Prostate gland (tissue), 2 donors: ENCODE measurements at regions not wholly inside any gene's neighbourhood (a gene's known extent, or its start where the extent isn't known, plus 50 kb on each side); places are given as distances from the start of the nearest gene placed in this dataset.

Experiments used
- DNase-seq: peaks from one replicate; pipeline ENCODE4 v3.0.0-alpha.2; 2019; ENCODE audit warnings: low spot score
- H3K27ac ChIP-seq, 2 donors: fragments of 200-600 bp; sonication (generic); 2 replicates each; pipeline ENCODE4 v1.5.1; 2017 to 2019
- H3K27me3 ChIP-seq: fragments of 200-600 bp; sonication (generic); replicated peaks from 2 replicates; pipeline ENCODE4 v1.5.1; 2019; ENCODE audit not compliant: insufficient read depth
- H3K36me3 ChIP-seq, 2 donors: fragments of 200-600 bp; sonication (generic); 1 replicate in 1 of 2; 2 replicates in 1 of 2; pipeline versions ENCODE4 v1.5.1 to v1.8.1; 2017 to 2019
- H3K4me1 ChIP-seq: fragments of 200-600 bp; sonication (generic); replicated peaks from 2 replicates; pipeline ENCODE4 v1.5.1; 2019
- H3K4me3 ChIP-seq, 2 donors: fragments of 200-600 bp; sonication (generic); 2 replicates each; pipeline ENCODE4 v1.5.1; 2017 to 2019
- H3K9me3 ChIP-seq: fragments of 200-600 bp; sonication (generic); 2 replicates; pipeline ENCODE4 v1.5.1; 2017
- POLR2A ChIP-seq: fragments of 450-650 bp; IDR thresholded peaks from one replicate; pipeline ENCODE4 v1.6.1; 2016; ENCODE audit warnings: antibody characterized with exemption, mild to moderate bottlenecking
- POLR2AphosphoS5 ChIP-seq: sonication (generic); formaldehyde crosslinking; IDR thresholded peaks from one replicate; pipeline ENCODE4 v1.6.1; 2017; ENCODE audit warnings: antibody characterized with exemption
- WGBS: methylation state at CpG from one replicate; pipeline ENCODE4 v1.1.5; 2018; 5-methylcytosine and 5-hydroxymethylcytosine counted together
- intact Hi-C: fragments of 100-400 bp; cut with DNase I; formaldehyde crosslinking; loops from one replicate; pipeline ENCODE4 v1.14.2; 2022
- TF ChIP-seq, protein P1 (sequence below), 4 experiments: fragments of 200-600 bp in 2 of 4; fragments of 450-650 bp in 2 of 4; sonication (generic) in 2 of 4; IDR thresholded peaks; 1 replicate in 3 of 4; 2 replicates in 1 of 4; pipeline ENCODE4 v1.5.1; 2016 to 2019; ENCODE audit warnings: antibody characterized with exemption in 4 of 4, mild to moderate bottlenecking in 2 of 4, moderate library complexity in 2 of 4

DNA sequence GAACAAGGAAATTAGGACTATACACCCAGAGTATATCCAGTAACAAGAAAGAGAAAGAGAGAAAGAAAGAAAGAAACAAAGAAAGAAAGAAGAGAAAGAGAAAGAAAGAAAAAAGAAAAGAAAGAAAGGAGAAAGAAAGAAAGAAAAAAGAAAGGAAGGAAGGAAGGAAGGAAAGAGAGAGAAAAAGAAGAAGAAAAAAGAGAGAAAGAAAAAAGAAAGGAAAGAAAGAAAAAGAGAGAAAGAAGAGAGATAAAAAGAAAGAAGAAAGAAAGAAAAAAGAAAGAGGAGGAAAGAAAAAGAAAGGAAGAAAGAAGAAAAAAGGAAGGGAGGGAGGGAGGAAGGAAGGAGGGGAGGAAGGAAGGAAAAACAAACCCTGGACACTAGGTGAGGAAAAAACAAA is 981.8 kb downstream of the TBC1D32 start:
- no peaks in the 10 kb centered on the region for H3K4me1 ChIP-seq
- no peaks in the 10 kb centered on the region for H3K27me3 ChIP-seq
- H3K27ac ChIP-seq, result no peak overlapping the region
- no peaks in the 10 kb centered on the region for H3K9me3 ChIP-seq
- H3K4me3 ChIP-seq, result no peak overlapping the region
- intact Hi-C loops, result no loop called here
- no peaks in the 10 kb centered on the region for H3K36me3 ChIP-seq
- no peak for TF ChIP-seq POLR2A
- DNase-seq, result no peak

DNA sequence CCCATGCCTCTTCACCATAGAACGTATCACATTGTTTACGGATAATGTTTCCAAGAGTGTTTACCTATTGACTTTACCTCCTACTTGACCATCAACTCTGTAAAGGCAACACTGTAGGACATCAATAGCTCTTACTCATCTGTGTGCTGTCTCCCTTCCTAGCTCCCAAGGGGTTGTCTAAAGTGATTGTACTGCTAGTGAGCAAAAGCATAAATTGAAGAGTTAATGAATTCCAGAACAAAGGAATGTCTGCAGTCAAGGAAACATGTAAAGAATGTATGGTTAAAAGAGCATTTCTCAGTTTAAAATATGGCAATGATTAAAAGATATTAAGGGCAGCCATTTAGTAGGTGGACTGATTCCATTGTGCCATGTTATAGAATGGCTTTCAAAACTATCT is 985.4 kb downstream of the TBC1D32 start:
- WGBS, result 84% methylated on average over 2 of the region's 2 CpGs

DNA sequence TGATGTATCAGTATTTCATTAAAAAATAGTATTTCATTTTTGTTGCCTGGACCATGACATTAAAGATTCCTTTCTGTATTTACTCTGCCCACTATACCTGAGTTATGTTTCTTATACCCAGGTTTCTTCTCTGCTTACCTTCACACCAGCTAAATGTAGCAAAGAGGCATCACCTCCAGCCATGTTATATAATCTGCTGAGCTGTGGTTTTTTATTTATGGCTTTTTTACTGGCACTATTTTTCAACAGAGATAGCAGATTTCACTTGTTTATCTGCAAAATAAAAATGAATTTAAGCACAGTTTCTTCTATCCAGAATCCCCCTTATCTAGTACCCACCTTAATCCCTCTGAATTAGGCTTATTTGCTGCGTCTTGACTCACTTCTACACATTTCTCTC is 979.0 kb upstream of the MAN1A1 start:
- H3K27ac ChIP-seq, result no peak overlapping the region
- no peaks in the 10 kb centered on the region for H3K36me3 ChIP-seq
- no peaks in the 10 kb centered on the region for H3K4me1 ChIP-seq
- no peaks in the 10 kb centered on the region for H3K9me3 ChIP-seq
- TF ChIP-seq, protein P1, sequence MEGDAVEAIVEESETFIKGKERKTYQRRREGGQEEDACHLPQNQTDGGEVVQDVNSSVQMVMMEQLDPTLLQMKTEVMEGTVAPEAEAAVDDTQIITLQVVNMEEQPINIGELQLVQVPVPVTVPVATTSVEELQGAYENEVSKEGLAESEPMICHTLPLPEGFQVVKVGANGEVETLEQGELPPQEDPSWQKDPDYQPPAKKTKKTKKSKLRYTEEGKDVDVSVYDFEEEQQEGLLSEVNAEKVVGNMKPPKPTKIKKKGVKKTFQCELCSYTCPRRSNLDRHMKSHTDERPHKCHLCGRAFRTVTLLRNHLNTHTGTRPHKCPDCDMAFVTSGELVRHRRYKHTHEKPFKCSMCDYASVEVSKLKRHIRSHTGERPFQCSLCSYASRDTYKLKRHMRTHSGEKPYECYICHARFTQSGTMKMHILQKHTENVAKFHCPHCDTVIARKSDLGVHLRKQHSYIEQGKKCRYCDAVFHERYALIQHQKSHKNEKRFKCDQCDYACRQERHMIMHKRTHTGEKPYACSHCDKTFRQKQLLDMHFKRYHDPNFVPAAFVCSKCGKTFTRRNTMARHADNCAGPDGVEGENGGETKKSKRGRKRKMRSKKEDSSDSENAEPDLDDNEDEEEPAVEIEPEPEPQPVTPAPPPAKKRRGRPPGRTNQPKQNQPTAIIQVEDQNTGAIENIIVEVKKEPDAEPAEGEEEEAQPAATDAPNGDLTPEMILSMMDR (IDR thresholded peaks at IDR 0.05), result no peak
- TF ChIP-seq POLR2A, result no peak
- TF ChIP-seq POLR2AphosphoS5, result no peak
- no peaks in the 10 kb centered on the region for H3K27me3 ChIP-seq
- intact Hi-C loops, result no loop called here
- 88% methylated on average over 1 of the region's 1 CpG for WGBS
- H3K4me3 ChIP-seq, result no peak overlapping the region
- DNase-seq, result no peak

More for the DNA sequence above, 985.4 kb downstream of the TBC1D32 start:
- Histone ChIP-seq H3K4me1 (no peaks in the 10 kb centered on the region), H3K36me3 (no peaks in the 10 kb centered on the region), H3K9me3 (no peaks in the 10 kb centered on the region), H3K4me3 (no peak overlapping the region), H3K27me3 (no peaks in the 10 kb centered on the region), H3K27ac (no peak overlapping the region)
- intact Hi-C loops, result no loop called here
- no peak for DNase-seq
- TF ChIP-seq POLR2AphosphoS5, result no peak
- TF ChIP-seq POLR2A, result no peak

DNA sequence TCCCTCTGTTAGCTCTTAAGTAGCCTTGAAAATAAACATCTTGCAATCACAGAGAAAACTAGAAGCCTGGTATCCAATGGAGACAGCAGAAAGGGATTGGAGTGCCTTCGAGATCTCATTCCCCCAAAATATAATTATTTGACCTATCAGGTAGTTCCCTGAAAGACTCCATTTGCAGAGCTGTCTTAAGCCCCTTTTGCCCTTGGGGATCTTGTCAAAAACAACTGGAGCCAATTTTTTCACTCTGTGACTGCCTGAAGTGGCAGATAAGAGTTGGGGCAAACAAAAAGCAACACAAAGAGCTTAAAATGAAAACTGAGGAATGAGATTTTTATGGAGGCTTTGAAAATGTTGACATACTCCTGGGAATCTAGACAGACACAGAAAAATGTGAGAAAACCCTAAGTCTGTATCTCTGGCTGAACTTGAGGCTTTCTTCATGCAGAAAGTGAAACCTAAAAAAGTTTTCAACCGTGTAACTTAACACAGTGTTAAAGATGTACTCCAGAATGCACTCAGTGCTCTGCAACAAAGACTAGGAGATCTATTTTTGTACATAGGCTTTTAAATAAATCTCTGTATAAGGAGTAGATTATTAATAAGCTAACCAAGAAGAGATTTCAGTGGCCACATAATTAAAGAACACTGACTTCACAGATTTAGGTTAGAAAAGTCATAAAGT is 971.1 kb upstream of the MAN1A1 start:
- TF ChIP-seq POLR2AphosphoS5 (no peak), POLR2A (no peak)
- TF ChIP-seq, protein P1 (IDR thresholded peaks at IDR 0.05), result no peak
- H3K27me3 ChIP-seq, result no peaks in the 10 kb centered on the region
- no peaks in the 10 kb centered on the region for H3K9me3 ChIP-seq
- intact Hi-C loops, result no loop called here
- H3K36me3 ChIP-seq, result no peaks in the 10 kb centered on the region
- H3K4me1 ChIP-seq, result no peaks in the 10 kb centered on the region
- DNase-seq, result no peak
- 68% methylated on average over 2 of the region's 2 CpGs for WGBS
- no peak overlapping the region for H3K27ac ChIP-seq
- no peak overlapping the region for H3K4me3 ChIP-seq

DNA sequence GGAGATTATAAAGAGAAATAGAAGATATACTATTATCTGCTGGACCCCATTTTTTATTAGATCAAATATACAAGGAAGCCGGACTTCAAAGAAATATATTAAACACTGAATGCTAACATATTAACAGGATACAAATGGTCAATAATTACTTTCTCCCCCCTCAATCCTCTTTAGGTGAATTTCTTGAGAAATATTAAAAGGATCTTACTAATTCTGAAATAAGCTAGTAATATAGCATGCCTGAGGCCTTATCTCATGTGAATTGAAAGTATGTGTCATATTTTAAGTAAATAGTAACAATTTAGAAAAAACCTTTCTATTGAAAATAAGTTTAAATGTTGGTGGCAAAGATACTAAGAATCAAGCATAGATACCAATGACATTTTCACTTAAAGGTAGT is 954.7 kb upstream of the MAN1A1 start:
- 75% methylated on average over 1 of the region's 1 CpG for WGBS
- Histone ChIP-seq H3K4me1 (no peaks in the 10 kb centered on the region), H3K27me3 (no peaks in the 10 kb centered on the region), H3K9me3 (no peaks in the 10 kb centered on the region), H3K27ac (no peak overlapping the region), H3K36me3 (no peaks in the 10 kb centered on the region), H3K4me3 (no peak overlapping the region)
- no peak for DNase-seq
- TF ChIP-seq POLR2A (no peak), POLR2AphosphoS5 (no peak)
- TF ChIP-seq, protein P1 (IDR thresholded peaks at IDR 0.05), result no peak
- intact Hi-C loops, result no loop called here

DNA sequence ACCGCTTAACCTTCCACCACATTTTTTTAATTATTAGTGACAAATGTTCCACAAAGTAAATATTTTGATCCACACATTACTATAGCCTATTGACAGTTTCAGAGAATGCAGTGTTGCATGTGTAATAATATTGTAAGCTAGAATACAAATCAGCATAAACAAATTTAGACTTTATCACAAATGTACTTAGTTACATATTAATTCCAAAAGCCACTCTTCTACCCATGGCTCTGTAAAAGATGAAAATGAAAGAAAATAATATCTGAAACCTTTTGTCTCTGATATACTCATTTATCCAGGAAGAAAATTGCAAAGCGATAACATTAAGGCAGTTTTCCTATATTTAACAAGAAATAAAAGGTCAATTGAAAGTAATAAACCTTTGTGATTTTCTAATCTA is 954.0 kb upstream of the MAN1A1 start:
- no peak for DNase-seq
- TF ChIP-seq, protein P1 (IDR thresholded peaks at IDR 0.05), result no peak
- TF ChIP-seq POLR2AphosphoS5 (no peak), POLR2A (no peak)
- Histone ChIP-seq H3K27ac (no peak overlapping the region), H3K9me3 (no peaks in the 10 kb centered on the region), H3K27me3 (no peaks in the 10 kb centered on the region), H3K36me3 (no peaks in the 10 kb centered on the region), H3K4me1 (no peaks in the 10 kb centered on the region), H3K4me3 (no peak overlapping the region)
- intact Hi-C loops, result no loop called here
- WGBS, result 85% methylated on average over 2 of the region's 2 CpGs
